Muscle layer of duodenum (tissue), 2 donors: ENCODE measurements at regions not wholly inside any gene's neighbourhood (a gene's known extent, or its start where the extent isn't known, plus 50 kb on each side); places are given as distances from the start of the nearest gene placed in this dataset.

Source experiments
- H3K27ac ChIP-seq: one replicate; pipeline ENCODE4 v1.7.0; 2013; ENCODE audit warnings: mild to moderate bottlenecking, low read length
- H3K27me3 ChIP-seq: one replicate; pipeline ENCODE4 v1.7.0; 2013; ENCODE audit warnings: low read depth, mild to moderate bottlenecking, control low read depth, low read length
- H3K36me3 ChIP-seq, 2 donors: one replicate each; pipeline ENCODE4 v1.7.0; 2013; ENCODE audit warnings: low read length in 2 of 2, control low read depth in 1 of 2, mild to moderate bottlenecking in 1 of 2; ENCODE audit not compliant: insufficient read depth in 2 of 2, control insufficient read depth in 1 of 2
- H3K4me1 ChIP-seq, 2 donors: one replicate each; pipeline ENCODE4 v1.7.0; 2013; ENCODE audit warnings: low read length in 2 of 2, mild to moderate bottlenecking in 2 of 2, control low read depth in 1 of 2, moderate library complexity in 1 of 2; ENCODE audit not compliant: insufficient read depth in 2 of 2, control insufficient read depth in 1 of 2
- H3K4me3 ChIP-seq, 2 donors: one replicate each; pipeline ENCODE4 v1.7.0; 2013; ENCODE audit warnings: low read length in 2 of 2, low read depth in 1 of 2, mild to moderate bottlenecking in 1 of 2
- H3K9me3 ChIP-seq, 2 donors: one replicate each; pipeline ENCODE4 v1.7.0; 2013; ENCODE audit warnings: low read length in 2 of 2, control low read depth in 1 of 2, mild to moderate bottlenecking in 1 of 2; ENCODE audit not compliant: control insufficient read depth in 1 of 2
- donor health status: healthy.

- Histone ChIP-seq H3K27me3 (no peaks in the 10 kb centered on the region), H3K27ac (no peak overlapping the region), H3K4me1 (peaks cover 0 to 11% of the 10 kb centered on the region in 2 donors), H3K9me3 (no peaks in the 10 kb centered on the region), H3K36me3 (no peaks in the 10 kb centered on the region), H3K4me3 (no peak overlapping the region)
Observed at GRCh38 chr4:138609943-138610350, 367.8 kb upstream of the SLC7A11 start.

- Histone ChIP-seq H3K4me1 (peaks cover 0 to under 1% of the 10 kb centered on the region in 2 donors), H3K36me3 (no peaks in the 10 kb centered on the region), H3K27me3 (no peaks in the 10 kb centered on the region), H3K4me3 (no peak overlapping the region), H3K27ac (no peak overlapping the region), H3K9me3 (peaks cover 0 to 3% of the 10 kb centered on the region in 2 donors)
Observed at GRCh38 chr4:138604556-138604955, 362.4 kb upstream of the SLC7A11 start.

GRCh38 chr4:138602664-138603063, 360.5 kb upstream of the SLC7A11 start:
- H3K4me3 ChIP-seq, result no peak overlapping the region
- H3K9me3 ChIP-seq, result peaks cover 0 to 3% of the 10 kb centered on the region in 2 donors

GRCh38 chr4:138599965-138600364, 357.8 kb upstream of the SLC7A11 start:
- Histone ChIP-seq H3K36me3 (no peaks in the 10 kb centered on the region), H3K9me3 (peaks cover 0 to 3% of the 10 kb centered on the region in 2 donors), H3K4me1 (peaks cover 0 to 10% of the 10 kb centered on the region in 2 donors), H3K4me3 (no peak overlapping the region), H3K27ac (no peak overlapping the region), H3K27me3 (no peaks in the 10 kb centered on the region)

More at GRCh38 chr4:138602664-138603063, 360.5 kb upstream of the SLC7A11 start:
- H3K4me1 ChIP-seq, result no peaks in the 10 kb centered on the region
- H3K27ac ChIP-seq, result no peak overlapping the region
- no peaks in the 10 kb centered on the region for H3K36me3 ChIP-seq
- H3K27me3 ChIP-seq, result no peaks in the 10 kb centered on the region

- Histone ChIP-seq H3K4me3 (no peak overlapping the region), H3K9me3 (peaks cover 0 to 3% of the 10 kb centered on the region in 2 donors), H3K27me3 (no peaks in the 10 kb centered on the region), H3K36me3 (no peaks in the 10 kb centered on the region), H3K4me1 (peaks cover 0 to 10% of the 10 kb centered on the region in 2 donors), H3K27ac (no peak overlapping the region)
Observed at GRCh38 chr4:138598226-138598625, 356.1 kb upstream of the SLC7A11 start.

- no peak overlapping the region for H3K4me3 ChIP-seq
- H3K4me1 ChIP-seq, result peaks cover 0 to 10% of the 10 kb centered on the region in 2 donors
- no peaks in the 10 kb centered on the region for H3K36me3 ChIP-seq
- no peak overlapping the region for H3K27ac ChIP-seq
- H3K27me3 ChIP-seq, result no peaks in the 10 kb centered on the region
- H3K9me3 ChIP-seq, result peaks cover 0 to 3% of the 10 kb centered on the region in 2 donors
Observed at GRCh38 chr4:138596896-138597295, 354.7 kb upstream of the SLC7A11 start.

GRCh38 chr4:138595731-138596460, 353.7 kb upstream of the SLC7A11 start:
- Histone ChIP-seq H3K9me3 (no peaks in the 10 kb centered on the region), H3K36me3 (no peaks in the 10 kb centered on the region), H3K27me3 (no peaks in the 10 kb centered on the region), H3K27ac (no peak overlapping the region), H3K4me3 (no peak overlapping the region), H3K4me1 (peaks cover 0 to 10% of the 10 kb centered on the region in 2 donors)

- H3K4me3 ChIP-seq, result no peak overlapping the region
- H3K4me1 ChIP-seq, result peaks cover 0 to 10% of the 10 kb centered on the region in 2 donors
- no peak overlapping the region for H3K27ac ChIP-seq
- no peaks in the 10 kb centered on the region for H3K36me3 ChIP-seq
- H3K27me3 ChIP-seq, result no peaks in the 10 kb centered on the region
- no peaks in the 10 kb centered on the region for H3K9me3 ChIP-seq
Observed at GRCh38 chr4:138595171-138595570, 353.0 kb upstream of the SLC7A11 start.

- no peaks in the 10 kb centered on the region for H3K9me3 ChIP-seq
- no peaks in the 10 kb centered on the region for H3K36me3 ChIP-seq
- H3K4me1 ChIP-seq, result peaks cover 0 to 10% of the 10 kb centered on the region in 2 donors
- H3K27ac ChIP-seq, result no peak overlapping the region
- no peaks in the 10 kb centered on the region for H3K27me3 ChIP-seq
- no peak overlapping the region for H3K4me3 ChIP-seq
Observed at GRCh38 chr4:138592796-138593195, 350.6 kb upstream of the SLC7A11 start.

GRCh38 chr4:138591808-138592207, 349.7 kb upstream of the SLC7A11 start:
- Histone ChIP-seq H3K27me3 (no peaks in the 10 kb centered on the region), H3K4me3 (no peak overlapping the region), H3K9me3 (no peaks in the 10 kb centered on the region), H3K36me3 (no peaks in the 10 kb centered on the region), H3K27ac (no peak overlapping the region), H3K4me1 (peaks cover 0 to 10% of the 10 kb centered on the region in 2 donors)

GRCh38 chr4:138588501-138588900, 346.4 kb upstream of the SLC7A11 start:
- H3K9me3 ChIP-seq, result no peaks in the 10 kb centered on the region
- no peak overlapping the region for H3K27ac ChIP-seq
- H3K36me3 ChIP-seq, result no peaks in the 10 kb centered on the region
- H3K27me3 ChIP-seq, result no peaks in the 10 kb centered on the region
- no peaks in the 10 kb centered on the region for H3K4me1 ChIP-seq
- H3K4me3 ChIP-seq, result no peak overlapping the region

- Histone ChIP-seq H3K36me3 (no peaks in the 10 kb centered on the region), H3K4me3 (no peak overlapping the region), H3K27me3 (no peaks in the 10 kb centered on the region), H3K9me3 (peaks cover 0 to 26% of the 10 kb centered on the region in 2 donors), H3K4me1 (no peaks in the 10 kb centered on the region), H3K27ac (no peak overlapping the region)
Observed at GRCh38 chr4:138579146-138579545, 337.0 kb upstream of the SLC7A11 start.
